GM18505 (cell line): ENCODE measurements at regions not wholly inside any gene's neighbourhood (a gene's known extent, or its start where the extent isn't known, plus 50 kb on each side); places are given as distances from the start of the nearest gene placed in this dataset.

Source experiments
- ATAC-seq: cut with Tn5 transposase; IDR thresholded peaks from one replicate; pipeline ENCODE4 v1.9.1; 2021; ENCODE audit not compliant: unreplicated experiment
- POLR2A ChIP-seq: IDR thresholded peaks from 4 replicates; pipeline ENCODE4 v1.6.1; 2011; ENCODE audit warnings: borderline replicate concordance; ENCODE audit not compliant: insufficient read depth, insufficient read length; ENCODE audit errors: extremely low read depth

DNA sequence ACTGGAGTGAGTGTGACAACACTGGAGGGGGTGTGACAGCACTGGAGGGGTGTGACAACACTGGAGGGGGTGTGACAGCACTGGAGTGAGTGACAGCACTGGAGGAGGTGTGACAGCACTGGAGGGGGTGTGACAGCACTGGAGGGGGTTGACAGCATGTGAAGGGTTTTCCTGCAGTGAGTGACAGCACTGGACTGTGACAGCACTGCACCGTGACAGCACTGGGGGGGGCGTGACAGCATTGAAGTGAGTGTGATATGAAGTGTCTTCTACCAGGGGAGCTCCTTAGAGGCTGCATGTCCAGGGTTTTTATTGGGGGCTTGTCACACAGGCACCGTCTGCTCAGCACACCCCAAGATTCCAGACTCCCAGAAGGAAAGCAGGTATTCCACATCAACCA is 274.8 kb downstream of the TEX29 start:
- no peak for TF ChIP-seq POLR2A
- no peak for ATAC-seq

DNA sequence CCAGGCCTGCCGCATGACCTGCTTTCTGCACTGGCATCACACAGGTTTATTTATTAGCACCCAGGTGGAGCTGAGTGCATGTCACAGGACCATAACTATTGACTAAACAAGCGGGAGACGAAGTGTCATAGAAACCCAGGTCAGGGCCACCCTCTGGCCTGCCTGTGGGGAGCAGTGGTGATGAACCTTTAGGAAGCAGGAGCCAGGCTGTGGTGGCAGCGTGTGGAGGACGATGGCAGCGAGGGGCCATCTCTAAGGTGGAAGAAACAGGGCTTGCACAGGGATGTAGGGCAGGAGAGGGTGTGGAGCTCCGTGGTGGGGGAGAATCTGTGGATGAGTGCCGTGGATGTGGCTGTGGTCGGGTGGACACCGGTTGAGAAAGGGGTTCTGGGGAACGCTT is 275.3 kb downstream of the TEX29 start:
- no peak for TF ChIP-seq POLR2A
- no peak for ATAC-seq

DNA sequence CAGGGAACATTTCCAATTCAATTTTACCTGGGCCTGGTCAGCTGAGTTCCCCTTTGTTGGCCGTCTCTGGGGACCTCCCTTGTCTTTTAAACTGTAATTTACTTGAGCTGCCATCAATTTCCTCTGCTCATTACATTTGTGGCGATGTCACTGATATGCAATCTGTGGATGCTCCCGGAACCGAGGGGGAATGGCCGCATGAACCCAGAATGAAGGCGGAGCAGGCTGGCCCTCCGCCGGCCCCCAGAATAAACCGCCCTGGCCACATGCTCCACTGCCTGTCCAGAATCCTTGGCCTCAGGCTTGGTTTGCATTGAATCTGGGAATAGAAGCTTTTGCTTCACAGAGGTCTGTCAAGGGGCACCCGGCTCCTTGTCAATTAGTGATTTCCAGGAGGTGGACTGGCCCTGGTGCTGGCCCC is 276.8 kb downstream of the TEX29 start:
- no peak for TF ChIP-seq POLR2A
- no peak for ATAC-seq

DNA sequence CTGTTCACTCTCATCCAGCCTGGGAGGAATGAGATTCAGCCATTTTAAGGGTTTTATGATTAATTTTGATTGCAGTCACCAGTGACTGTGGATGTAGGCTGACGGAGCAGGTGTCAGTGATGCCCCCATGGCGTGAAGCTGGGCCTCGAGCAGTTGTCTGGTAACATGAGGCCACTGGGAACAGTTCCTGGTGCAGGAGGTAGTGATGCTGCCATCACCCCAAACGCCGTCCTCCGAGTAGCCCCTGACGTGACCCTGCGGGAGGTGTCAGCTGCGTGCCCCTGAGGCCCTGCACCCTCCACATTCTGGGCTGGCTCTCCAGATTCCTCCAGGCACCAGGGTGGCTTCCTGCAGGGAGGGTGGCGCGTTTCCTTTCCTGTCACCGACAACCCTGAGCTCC is 277.2 kb downstream of the TEX29 start:
- TF ChIP-seq POLR2A, result no peak
- ATAC-seq, result no peak

DNA sequence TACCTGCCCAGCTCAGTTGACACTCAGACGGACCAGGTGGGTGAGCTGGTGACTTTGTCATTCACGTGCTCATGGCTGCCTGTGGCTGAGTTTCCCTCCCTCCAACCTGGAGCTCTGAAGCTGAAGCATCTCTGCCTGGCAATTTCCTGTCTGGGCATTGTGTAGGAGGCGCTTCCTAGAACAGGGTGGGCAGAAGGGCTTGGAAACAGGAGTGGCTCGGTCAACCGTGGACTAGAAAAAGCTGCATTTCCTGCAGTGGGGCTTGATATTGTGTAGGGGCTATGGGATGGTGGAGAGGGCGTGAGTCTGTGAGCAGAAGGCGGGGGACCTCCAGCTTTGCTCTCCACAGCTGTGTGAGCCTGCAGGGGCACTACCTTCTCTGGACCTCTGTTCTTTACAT is 278.3 kb downstream of the TEX29 start:
- no peak for TF ChIP-seq POLR2A
- ATAC-seq, result no peak

DNA sequence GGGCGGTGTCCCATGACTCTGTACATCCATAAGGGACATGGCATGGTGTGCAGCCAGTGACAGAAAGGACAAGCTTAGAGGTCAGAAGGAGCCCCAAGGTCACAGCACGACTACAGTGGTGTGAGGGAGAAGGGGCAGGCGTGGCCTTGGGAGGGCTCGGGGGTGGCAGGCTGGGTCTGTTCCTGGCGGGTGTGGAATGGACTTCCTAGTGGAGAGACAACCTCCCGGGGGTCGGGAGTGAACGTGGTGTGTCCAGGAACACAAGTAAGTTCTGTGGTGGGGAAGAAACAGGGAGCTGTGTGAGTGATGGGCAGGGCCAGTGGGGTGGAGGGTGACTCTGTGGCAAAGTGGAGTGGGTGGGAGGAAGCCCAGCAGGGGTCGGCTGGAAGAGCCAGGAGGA is 279.3 kb downstream of the TEX29 start:
- ATAC-seq, result no peak

DNA sequence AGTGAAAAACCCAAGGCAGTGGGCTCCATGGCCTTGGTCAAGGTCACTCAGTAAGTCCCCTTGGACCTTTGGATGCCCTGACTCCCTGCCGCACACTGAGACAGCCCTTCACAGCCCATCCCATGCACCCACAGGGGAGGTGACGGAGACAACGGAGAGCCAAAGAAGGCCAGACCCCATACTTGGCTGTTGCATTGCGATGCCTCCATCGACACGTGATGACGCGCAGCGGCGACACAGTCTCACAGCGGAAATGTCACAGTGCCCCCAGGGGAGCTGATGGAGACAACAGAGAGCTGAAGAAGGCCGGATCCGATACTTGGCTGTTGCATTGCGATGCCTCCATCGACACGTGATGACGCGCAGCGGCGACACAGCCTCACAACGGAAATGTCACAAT is 282.4 kb downstream of the TEX29 start:
- ATAC-seq, result no peak
- TF ChIP-seq POLR2A, result no peak

More for the DNA sequence above, 279.3 kb downstream of the TEX29 start:
- no peak for TF ChIP-seq POLR2A

DNA sequence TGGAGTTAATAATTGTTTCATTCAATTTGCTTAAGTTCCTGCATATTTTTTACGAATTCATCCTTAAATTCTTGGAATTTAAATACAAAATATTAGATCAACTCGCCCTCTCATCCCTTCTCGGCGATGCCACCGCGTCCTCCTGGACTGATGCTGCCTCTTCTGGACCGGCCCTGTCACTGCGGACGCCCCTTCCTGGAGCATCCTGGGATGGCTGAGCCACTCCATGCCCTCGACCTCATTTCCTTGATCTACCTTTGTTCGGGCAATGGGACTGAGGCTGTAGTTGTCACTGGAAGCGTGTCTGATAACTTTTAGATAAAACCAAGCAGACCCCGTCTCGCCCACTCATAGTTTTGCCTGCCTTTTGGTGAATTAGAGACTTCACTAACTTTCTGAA is 283.7 kb downstream of the TEX29 start:
- no peak for ATAC-seq

DNA sequence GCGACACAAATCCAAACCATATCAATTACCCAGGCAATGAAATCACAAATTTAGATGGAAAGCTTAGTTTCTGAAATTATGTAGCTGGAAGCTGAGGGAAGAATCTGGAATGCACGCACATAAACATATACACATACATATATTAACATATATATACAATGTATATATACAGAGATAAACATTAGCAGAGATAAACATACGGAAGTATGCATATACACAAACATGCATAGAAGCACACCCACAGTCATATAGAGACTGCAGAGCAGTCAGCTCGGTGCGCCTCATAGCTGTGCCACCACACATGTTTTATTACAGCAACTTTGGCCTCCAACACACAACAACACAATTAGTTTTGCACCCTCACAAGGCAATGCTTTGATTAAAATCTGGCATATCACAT is 288.1 kb downstream of the TEX29 start:
- ATAC-seq, result no peak
- no peak for TF ChIP-seq POLR2A

More for the DNA sequence above, 283.7 kb downstream of the TEX29 start:
- TF ChIP-seq POLR2A, result no peak

DNA sequence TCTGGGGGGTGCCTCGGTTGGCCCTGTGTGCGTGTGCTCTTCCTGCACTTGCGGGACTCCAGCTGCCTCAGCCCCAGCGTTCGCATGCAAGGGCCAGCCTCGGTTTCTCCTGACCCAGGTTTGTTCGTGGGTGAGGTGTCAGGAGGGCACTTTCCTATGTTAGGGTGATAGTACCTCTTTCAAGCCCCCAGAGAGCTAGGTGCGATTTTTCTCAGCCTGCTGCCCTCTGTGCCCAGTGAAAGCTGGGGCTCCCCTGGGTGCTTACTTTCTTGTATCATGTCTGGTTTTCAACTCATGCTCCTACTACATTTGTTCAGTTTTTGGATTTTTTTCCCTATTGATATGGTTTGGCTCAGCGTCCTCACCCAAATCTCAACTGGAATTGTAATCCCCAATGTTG is 289.2 kb downstream of the TEX29 start:
- ATAC-seq, result no peak
- no peak for TF ChIP-seq POLR2A

DNA sequence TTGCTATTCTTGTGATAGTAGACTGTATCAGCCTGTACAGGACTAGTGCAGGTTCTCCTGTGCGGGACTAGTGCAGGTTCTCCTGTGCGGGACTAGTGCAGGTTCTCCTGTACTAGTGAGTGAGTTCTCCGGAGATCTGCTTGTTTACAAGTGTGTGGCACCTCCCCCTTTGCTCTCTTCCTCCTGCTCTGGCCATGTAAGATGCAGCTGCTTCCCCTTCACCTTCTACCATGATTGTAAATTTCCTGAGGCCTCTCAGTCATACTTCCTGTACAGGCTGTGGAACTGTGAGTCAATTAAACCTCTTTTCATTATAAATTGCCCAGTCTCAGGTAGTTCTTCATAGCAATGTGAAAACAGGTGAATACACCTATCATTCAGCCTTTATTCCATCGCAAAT is 289.6 kb downstream of the TEX29 start:
- TF ChIP-seq POLR2A, result no peak

DNA sequence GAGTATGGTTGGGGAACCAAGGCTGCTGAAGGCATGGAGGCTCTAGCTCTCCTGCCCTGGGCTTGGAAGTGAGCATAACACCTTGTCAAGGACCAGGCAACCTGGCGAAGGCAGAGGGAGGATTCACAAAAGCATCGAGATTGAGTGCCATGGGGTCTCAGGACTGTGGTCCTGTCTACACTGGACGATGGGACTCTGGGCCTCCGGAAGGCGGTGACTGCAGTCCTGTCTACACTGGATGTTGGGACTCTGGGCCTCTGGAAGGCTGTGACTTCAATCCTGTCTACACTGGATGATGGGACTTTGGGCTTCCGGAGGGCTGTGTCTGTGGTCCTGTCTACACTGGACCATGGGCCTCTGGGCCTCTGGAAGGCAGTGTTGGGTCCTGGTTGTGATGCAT is 290.4 kb downstream of the TEX29 start:
- TF ChIP-seq POLR2A, result no peak
- ATAC-seq, result no peak

More for the DNA sequence above, 289.6 kb downstream of the TEX29 start:
- no peak for ATAC-seq

DNA sequence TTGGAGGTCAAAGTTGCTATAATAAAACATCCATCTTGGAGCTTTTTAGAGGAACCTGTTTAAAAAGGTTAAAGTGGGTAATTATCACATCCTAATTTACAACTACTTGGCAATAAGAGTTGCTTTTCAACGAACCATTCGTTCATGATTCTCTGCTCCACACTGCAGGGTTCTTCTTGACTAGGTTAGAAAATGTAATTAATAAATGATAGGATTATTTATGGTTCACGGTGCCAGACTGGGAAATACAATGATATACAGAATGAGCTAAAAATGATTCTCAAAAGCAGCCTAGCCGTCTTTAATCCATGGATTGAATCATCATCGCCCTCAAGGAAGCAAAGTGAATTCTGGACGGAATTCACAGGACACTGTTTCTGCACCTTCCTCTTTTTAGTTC is 291.2 kb downstream of the TEX29 start:
- no peak for TF ChIP-seq POLR2A
- ATAC-seq, result no peak

DNA sequence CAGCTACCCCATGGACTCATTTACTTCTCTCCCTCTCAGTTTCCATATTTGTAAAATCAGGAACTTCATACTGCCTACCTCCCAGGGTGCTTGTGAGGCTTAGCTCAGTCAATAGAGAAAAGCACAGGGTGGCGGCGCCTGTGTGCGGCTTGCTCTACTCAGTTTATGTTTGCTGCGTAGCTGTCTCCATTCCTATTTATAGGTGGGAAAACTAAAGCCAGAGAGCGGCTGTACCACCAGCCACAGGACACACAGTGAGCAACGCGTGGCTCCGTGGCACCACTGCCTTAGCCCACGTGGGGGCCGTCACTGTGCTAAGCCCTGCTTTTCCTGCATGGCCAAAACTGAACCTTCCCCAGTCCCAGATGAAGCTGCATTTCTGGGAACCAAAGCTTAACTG is 292.4 kb downstream of the TEX29 start:
- no peak for ATAC-seq

DNA sequence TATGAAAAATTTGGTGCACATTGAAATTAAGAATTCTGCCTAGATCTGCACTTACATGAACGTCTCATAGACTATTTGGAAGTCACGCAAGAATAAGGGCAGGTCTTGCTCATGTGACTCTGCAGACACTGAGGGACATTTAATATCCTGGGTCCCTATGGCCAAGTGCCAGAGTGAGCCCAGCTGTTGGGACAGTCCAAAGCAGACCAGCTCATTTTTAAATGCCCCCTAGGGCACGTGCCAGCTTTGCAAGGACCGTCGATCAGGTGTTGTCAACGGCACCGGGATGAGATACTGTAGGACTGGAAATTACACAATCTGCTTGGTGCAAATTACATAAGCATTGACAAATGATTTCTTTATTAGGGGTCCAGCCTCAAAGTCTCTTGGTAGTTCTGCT is 293.6 kb downstream of the TEX29 start:
- ATAC-seq, result no peak
- TF ChIP-seq POLR2A, result no peak

More for the DNA sequence above, 292.4 kb downstream of the TEX29 start:
- no peak for TF ChIP-seq POLR2A

DNA sequence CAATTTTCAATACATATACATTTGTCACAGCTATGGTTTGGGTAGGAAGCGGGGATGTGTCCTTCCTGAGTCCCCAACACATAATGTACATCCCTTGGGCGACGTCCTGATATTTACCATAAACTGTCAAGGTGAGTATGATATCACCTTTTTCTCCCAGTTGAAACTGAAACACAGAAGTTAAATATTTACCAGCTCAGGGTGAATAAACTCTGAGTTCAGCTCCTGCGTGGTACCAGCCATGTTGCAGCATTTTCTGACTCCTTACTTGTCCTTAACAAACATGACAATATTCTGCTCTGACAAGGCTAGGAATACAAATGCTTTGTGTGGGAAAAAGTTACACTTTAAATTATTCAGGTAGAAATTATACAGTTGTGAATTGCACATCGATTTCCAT is 294.2 kb downstream of the TEX29 start:
- no peak for TF ChIP-seq POLR2A

DNA sequence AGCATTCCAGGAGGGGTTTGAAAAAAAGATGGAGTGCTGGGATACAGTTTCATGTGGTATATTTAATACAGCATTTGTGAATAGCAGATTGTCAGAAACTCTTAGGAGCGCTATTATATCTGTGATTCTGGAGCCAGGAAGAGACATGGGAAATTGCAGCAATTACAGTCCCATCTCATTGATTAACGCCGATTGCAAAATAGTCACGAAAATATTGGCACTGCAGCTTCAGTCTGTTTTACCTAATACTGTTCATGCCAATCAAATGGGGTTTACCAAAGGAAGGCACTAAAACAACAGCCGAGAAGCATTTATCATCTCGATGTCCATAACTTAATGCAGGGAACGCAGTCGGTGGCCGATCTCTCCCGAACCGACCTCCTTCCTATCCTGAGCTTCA is 295.8 kb downstream of the TEX29 start:
- no peak for TF ChIP-seq POLR2A
- ATAC-seq, result no peak

More for the DNA sequence above, 294.2 kb downstream of the TEX29 start:
- ATAC-seq, result no peak

DNA sequence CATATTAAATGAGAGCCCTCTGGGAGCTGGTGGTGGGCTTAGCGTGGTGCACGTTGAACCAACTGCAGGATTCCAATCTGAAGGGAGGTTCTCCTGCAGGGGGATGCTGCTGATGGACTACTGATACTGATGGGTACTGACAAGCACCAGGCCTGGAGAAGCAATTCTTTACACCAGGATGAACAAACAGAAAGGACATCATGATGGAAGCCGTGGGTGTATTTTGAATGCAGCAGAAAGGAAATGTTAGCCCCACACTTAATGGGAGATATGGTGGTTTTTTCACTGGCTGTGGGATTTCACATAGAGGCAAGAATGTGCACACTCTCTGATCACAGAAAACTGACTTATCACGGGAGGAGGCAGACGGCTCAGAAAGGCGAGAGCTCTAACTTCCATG is 299.7 kb downstream of the TEX29 start:
- no peak for ATAC-seq
- TF ChIP-seq POLR2A, result no peak
